ENCODE measurements at regions not wholly inside any gene's neighbourhood (a gene's known extent, or its start where the extent isn't known, plus 50 kb on each side); places are given as distances from the start of the nearest gene placed in this dataset.
A peak's percentile ranks its signal among the peaks of the same experiment; 100 is the strongest.

DNA sequence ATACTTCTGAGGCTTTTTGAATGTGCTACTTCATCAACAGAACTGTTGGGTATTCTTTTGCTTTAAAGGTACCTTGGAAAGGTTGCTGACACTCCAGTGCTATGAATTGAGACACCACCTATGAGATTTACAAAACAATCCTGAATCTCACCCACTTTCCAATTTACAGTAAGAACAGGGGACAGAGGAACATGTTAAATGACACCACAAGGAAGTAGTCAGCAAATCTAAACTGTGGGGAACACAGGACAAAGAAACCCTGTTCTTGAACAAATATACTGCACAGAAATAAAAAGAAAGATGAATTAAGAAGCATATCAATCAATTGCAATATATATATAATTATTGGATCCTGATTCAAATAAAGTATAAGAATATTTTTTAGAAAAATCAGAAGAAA is 216.7 kb upstream of the ARID1B start:
- DNase-seq = no peak

DNA sequence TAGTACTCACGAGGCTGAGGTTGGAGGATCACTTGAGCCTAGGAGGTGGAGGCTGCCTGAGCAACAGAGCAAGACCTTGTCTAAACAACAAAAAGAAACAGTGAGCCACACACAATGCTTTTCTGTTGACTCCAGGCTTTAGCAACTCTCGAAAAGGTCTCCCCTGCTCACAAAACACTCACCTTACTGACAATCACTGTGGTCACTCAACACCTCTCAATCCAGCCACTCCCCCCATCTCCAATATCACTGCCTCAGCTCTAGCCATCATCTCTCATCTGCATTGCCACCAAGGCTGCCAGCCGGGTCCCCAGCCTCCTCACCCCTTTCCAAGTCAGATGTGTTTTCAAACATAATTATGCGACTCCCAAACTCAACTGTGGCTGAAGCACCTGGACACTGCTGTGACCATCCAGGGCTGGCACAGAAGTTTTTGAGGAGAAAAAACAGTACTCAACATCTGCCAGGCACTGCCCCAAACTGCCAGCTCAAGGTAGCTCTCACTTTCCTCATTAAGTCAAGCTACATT is 218.0 kb upstream of the ARID1B start:
- DNase-seq = no peak

DNA sequence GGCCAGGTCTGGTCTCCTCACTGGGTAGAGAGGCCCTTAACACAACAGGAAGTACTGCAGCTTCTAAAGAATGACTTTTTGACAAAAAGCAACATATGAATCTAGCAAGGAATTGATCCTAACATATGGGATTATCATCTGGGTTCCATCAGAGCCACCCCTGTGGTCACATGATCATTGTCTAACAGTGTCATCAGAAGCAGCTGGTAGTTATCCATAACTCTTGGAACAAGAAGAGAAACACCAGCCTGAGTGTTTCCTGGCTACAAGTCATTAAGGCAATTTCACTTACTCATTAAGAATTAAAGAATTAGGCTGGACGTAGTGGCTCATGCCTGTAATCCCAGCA is 219.3 kb upstream of the ARID1B start:
- DNase-seq = no peak

DNA sequence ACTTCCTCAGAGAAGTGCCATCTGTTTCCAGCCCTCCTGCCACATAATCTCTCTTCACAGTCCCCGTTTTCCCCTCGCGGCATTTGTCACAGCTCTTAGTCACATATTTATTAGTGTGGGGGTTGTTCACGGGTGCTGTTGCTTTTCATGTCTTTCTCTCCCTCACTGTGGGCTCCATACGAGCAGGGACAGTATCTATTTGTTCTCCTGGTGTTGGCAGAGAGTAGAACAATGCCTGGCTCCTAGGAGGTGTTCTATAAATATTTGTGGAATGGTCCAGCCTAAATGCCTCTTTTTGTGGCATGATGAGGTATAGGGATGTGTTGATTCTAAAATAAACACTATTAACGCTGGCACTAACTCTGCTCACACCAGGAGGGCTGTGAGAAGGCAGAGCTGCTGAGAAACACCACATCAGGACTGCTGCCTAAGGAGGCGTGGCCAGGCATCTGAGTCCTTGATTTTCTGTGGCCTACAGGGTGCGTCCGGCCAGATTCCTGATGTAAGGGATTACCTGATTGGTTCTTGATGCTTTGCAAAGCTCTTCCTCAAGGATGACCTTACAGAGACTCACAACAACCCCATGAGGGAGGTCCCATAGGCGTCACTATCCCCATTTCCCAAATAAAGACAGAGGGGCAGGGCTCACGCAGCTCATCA is 219.8 kb upstream of the ARID1B start:
- DNase-seq = peak; percentile 12 to 51

DNA sequence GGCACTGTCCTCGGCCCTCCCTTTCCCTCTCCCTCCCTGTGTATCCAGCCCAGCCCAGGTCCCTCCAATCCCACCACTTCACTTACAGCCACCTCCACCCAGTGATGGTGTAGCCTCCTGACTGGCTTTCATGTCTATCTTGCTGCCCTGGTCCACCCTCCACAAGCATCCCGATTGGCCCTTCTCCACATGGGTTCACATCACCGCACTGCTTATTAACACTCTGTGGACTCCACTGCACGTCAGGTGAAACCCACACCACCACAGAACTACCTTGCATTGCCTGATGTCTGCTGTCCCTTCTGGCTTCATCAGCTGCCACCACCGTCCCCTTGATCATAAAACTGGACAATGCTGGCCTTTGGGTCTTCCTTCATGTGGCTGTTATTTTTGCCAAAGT is 220.4 kb upstream of the ARID1B start:
- no peak for DNase-seq

DNA sequence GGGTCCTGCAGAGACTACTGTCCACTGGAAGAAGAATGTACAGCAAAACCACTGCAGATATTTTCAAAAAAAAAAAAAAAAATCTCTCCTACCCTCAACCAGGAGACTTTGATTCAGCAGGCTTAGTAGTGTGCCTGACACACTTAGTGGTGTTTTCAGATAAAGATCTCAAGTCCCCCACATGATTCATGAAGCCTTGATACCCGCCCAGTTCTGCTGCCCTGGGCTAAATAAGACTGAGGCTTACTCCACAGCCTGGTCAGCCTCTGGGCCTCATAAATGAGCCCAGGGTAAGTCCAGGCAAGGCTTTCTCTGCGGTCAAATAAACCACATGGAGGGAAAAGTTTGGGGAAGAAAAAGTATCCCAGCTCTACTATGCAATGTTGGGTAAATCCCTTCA is 222.1 kb upstream of the ARID1B start:
- no peak for DNase-seq

DNA sequence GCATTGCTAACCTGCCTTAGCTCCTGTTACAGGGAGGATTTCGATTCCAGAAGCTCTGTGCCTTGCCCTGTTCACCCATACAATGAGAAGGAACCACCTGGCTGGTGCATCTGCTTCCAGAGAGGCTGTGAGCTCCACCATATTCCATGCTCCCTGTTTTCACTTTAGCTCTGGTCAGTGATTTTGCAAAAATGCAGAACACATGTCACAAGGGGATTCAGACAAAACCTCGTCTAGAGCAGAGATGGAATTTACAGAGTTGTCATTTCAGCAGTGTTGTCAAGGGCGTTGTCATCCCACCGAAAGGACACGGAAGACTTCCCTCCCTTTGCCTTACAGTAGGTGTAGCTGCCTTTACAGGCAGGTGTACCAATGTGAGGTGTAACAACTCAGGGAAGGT is 223.0 kb upstream of the ARID1B start:
- DNase-seq = no peak

DNA sequence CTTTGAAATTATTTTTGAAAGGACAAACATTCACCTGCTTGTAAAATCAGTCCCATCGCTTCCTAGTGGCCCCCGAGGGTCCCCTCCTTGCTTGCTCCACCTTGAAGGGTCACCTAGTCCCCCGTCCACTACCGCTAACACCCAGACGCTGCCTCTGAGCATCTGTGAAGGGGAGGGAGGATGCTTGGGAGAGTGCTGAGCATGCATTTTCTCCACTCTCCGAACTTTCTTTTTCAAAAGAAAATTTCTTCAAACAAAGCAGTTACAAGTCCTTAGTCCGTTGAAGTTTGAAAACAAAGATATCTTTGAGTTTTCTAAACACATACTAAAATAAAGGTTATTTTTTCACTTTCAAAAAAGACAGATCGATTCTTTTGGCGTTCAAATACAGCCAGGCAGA is 224.3 kb upstream of the ARID1B start:
- no peak for DNase-seq

DNA sequence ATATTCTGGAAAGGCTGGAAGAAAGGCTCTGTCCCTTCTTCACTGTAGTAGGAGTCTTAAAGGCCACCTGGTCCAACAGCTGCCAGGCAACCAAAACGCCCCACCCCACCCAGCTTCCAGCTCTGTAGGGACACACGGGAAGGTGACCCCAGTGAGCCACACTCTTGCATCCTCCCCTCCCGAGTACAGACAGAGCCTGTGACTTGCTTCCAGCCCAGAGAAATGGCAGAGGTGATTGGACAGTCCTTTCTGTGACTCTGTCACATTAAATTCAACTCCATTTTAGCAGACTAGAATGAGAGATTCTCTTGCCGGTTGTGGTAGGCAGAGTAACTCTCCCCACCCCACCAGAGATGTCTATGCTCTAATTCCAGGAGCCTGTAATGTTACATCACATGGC is 226.2 kb upstream of the ARID1B start:
- DNase-seq = no peak

DNA sequence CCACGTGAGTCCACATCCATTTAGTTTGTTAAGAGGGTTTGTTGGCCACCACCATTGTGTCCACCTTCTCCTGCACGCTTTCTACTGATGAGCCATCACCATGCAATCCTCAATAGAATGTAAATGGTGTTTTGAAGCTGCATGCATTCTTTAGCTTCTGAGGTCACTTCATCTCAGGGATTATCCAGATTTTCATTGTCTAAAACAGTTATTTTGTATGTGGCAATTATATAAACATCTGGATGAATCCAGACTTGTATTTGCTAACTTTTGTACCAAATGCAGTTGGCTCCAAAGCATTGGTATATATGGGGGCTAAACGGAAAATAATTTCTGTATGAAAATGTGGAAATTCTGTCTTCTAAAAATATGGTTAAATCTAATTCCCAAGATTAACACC is 231.2 kb upstream of the ARID1B start:
- DNase-seq = no peak

DNA sequence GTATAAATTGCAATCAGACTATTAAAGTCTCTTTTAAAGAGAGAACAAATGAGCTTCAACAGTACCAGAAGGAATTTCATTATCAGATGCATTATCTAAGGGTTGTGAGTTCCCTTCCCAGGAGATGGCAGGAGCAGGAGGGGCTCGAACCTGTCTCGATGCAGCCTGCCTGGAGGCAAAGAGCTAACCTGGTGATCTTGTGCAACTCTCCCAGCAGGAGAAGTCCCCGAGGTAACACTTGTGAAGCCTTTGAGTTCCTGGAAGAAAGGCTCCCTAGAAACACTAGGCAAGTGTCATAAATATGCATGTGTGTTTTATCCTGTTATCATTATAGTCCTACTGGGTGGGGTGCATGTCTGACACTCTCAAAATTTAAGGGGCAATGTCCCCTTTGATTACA is 232.2 kb upstream of the ARID1B start:
- DNase-seq = no peak

DNA sequence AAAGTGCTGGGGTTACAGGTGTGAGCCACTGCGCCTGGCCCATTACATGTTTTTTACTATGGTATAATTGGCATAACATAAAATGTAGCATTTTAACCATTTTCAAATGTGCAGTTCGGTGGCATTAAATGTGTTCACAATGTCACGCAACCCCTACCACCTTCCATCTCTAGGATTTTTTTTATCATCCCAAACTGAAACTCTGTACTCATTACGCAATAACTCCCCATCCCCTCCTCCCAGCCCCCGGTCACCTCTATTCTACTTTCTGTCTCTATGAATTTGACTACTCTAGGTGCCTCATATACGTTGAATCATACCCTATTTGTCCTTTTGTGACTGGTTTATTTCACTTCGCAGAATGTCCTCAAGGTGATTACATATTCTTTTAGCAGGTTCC is 233.1 kb upstream of the ARID1B start:
- no peak for DNase-seq

DNA sequence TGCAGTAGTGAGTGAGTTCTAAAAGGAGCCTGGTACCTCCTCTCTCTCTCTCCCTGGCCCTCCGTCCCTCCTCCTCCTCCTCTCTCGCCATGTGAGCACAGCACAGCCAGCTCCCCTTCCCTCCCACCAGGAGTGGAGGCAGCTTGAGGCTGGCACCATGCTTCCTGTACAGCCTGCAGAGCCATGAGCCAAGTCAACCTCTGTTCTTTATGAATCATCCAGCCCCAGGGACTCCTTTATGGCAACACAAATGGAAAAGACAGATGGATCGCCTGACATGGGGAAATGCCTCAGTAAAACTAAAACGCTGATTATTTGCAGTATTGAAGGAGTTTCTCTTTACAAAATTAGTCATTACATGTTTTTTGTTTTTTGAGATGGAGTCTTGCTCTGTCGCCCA is 233.7 kb upstream of the ARID1B start:
- DNase-seq = no peak

DNA sequence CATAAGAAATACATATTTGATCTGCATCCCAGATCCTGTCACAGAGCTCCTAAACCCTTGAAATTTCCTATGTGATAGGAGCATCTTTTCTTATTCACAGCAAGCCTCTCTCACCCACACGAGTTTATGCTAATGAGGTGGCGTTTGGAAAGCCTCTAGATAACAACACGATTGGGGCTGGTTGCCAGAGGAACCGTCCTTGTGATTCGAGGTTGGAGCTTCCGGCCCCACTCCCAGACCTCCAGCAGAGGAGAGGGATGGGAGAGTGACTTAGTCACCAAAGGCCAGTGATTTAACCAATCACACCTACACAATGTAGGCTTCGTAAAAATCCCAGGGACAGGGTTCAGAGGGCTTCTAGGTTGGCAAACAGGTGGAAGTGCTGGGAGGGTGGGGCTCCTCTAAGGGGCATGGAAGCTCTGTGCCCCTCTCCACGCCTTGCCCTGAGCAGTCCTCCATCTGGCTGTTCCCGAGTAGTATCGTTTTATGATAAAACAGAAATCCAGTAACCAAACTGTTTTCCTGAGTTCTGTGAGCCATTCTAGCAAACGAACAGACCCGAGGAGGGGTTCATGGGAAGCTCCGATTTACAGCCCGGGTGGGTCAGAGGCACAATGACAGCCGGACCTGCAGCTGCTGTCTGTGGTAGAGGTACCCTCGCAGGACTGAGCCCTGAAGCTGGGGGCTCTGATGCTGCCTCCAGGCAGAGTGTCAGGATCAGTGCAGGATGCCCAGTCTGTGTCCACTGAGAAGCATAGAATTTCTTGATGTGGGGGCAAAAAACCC is 238.1 kb upstream of the ARID1B start:
- DNase-seq = no peak

DNA sequence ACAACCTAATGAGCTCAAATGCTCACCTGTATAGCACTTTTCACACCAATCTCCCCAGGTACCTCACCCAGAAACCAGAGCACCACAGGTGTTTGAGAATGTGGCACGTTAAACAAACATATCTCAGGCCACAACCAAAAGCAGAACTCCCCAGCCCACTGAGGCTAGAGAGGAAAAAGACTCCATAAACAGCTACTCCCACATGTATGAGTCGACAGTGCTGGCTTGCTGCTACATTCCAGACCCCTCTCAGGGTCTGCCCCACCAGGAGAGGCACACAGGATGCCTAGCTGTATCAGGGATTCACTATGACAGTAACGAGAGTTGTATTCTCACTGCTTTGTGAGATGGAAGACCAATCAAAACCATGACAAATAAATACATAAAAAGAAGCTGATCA is 242.6 kb upstream of the ARID1B start:
- DNase-seq = peak in 1 of 2 donors; percentile 31

DNA sequence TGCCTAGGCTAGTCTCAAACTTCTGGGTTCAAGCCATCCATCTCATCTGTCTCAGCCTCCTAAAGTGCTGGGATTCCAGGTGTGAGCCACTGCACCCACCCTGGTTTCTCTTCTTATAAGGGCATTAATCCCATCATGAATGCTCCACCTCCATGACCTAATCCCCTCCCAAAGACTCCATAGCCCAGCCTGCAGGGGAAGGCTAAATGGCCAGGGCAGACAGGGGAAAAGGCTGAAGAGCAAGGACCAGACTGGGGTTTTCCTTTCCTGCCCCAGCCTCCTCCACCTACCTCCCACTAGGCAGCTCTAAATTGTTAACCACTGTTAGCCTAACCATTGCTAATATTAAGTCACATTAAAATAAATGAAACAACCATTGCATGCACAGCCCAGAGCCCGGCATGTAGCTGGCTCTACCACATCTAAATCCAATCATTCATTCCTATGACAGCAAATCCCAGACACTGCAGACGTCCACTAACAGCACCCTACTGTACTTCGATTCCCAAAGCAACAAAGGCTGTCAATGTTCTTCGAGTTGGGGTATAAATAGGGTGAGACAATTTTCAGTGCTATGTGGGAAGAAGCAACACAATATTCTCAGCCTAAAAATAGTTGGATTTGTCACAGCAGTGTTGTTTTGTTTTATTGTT is 243.2 kb upstream of the ARID1B start:
- DNase-seq = no peak

DNA sequence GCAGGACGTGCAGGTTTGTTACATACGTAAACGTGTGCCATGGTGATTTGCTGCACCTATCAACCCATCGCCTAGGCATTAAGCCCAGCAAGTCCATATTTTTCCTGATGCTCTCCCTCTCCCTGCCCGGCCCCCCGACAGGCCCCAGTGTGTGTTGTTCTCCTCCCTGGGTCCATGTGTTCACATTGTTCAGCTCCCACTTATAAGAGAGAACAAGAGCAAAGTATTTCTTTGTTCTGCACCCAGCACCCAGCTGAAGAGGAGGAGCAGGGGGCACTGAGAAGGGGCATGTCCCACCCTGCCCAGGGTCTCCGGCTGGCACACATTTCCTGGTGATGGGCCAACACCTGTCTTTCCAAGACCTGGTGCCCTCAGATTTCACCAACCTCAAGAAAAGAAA is 251.1 kb upstream of the ARID1B start:
- no peak for DNase-seq

DNA sequence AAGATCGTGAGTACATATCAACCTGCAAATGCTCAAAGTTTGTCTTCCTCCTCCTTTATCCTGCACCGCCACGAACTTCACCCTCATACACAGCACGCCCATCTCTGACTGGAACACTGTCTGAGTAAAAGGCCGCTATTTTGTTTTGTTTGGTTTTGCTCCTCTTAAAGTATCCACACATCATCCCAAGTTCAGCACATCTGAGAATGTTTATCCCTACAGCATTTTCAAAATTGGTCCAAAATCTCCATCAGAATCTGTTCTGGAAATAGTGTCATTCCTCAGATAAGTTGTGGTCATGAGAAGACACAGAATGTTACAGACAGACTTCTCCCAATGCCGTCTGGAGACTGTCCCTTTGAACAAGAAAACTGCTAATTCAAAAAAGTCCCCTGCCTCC is 251.6 kb upstream of the ARID1B start:
- no peak for DNase-seq

DNA sequence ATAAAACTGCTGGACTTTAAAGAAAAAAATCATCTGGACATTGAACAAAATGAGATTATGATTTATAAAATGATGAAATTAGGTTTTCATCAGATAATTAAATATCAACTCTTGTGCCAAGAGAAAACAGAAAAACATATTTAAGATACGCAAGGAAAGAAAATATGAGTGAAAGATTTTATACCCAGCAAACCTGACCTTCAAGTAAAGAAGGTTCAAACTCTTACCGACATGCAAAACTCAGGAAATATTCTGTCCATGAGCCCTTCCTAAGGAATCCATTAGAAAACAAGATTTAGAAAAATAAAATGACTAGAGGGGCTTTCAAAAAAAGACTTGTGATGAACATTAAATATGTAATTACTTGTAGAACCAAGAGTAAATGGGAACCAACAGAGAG is 257.2 kb upstream of the ARID1B start:
- DNase-seq = no peak

DNA sequence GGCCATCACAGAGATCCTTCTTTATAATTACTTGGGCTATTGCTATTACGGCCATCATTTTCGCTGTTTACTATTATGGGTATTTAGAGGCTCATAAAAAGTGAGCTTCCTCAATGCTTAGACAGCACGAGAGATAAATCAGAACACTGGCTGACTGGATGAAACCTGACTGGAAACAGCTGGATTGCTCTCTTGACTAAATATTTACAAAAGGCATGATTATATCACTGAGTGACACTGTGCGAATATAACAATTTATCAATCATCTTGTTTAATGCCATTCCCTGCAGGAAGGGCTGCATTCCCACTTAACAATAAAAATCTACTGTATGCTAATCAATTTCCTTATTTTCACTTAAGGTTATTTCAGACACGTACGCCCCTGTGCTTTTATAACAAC is 260.1 kb upstream of the ARID1B start:
- no peak for DNase-seq

DNA sequence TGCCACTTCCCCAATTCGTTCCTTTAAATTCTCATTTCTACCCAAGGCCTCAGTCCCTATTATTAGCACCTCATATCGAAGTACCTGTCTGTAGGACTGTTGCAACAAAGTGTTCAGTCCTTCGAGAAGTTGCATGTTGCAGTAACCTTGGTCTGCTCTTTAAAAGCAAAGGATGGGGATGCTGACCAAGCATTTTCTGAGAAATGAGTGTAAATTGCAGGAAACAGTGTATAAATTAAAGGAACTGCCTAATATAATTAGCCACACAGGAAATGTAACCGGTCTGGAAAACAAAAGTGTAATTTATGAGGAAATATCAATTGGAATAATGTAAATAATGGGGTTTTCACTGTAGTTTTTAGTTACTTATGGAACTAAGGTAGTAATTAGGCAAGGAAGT is 261.9 kb upstream of the ARID1B start:
- DNase-seq = no peak

DNA sequence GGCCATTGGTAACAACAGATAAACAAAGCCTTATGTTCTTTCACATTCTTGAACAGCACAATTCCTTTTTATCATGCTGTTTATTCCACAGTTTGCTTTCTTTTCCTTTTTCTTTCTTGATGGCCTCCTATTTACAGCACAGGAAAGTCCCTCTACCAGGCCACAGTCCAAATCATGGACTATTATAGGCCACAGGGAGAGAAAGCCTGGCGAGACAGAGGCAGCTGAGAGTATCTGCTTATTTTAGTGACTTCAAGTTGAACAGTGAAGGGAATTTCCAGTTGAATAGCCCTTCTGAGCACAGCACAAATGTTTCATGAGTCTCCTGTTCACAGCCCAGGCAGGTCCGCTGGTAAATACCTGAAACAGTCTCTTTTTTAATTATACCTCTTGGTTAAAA is 263.7 kb upstream of the ARID1B start:
- no peak for DNase-seq

DNA sequence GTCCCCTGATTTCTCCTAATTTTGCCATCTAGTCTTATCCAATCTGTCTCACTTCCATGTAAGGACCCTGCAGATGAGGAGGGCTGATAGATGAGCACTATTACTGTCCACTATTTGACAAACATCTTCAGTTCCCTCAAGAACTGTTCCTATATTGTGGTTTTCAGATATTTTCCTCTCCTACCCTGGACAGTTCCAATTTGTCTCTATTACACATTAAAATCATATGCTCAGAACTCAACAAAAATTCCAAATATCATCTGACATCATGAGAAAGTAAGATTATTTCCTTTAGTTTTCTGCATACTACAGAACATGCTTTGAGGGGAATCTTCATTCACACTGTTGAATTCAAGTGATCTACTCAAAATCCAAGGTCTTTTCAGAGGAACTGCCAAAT is 265.6 kb upstream of the ARID1B start:
- DNase-seq = no peak

DNA sequence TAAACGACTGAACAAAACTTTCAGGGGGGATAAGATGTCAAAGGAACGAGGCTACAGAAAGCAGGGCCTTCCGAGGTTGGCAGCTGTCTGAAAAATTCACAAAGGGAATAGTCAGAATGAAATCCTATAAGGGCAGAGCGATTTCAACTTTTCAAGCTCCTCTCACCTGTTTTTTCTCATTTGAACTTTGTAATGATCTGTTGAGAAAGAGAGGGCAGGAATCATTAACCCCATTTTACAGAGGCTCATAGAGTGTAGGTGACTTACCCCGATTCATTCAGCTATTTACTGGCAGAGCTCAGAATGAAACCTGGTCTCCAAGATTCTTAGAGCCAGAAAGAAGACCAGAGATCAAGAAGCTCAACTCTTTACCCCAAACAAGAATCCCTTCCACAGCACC is 266.1 kb upstream of the ARID1B start:
- DNase-seq = no peak

Measured in inflammatory macrophage (primary cell).